H9 (cell line): ENCODE measurements at regions not wholly inside any gene's neighbourhood (a gene's known extent, or its start where the extent isn't known, plus 50 kb on each side); places are given as distances from the start of the nearest gene placed in this dataset.

Source experiments
- DNase-seq: peaks from one replicate; pipeline ENCODE4 v3.0.0-alpha.2; 2017
- H2AFZ ChIP-seq: one replicate; pipeline ENCODE4 v1.6.1; 2013; ENCODE audit warnings: mild to moderate bottlenecking, low read length, control low read depth, moderate library complexity
- H2AK5ac ChIP-seq: 2 replicates; pipeline ENCODE4 v1.6.1; 2013; ENCODE audit warnings: low read length, control low read depth, mixed read lengths; ENCODE audit not compliant: insufficient read length
- H2BK120ac ChIP-seq: one replicate; pipeline ENCODE4 v1.6.1; 2013; ENCODE audit warnings: low read depth, mild to moderate bottlenecking, low read length, control low read depth, inconsistent platforms; ENCODE audit not compliant: poor library complexity, severe bottlenecking
- H2BK12ac ChIP-seq: 2 replicates; pipeline ENCODE4 v1.6.1; 2013; ENCODE audit warnings: low read length, control low read depth, mixed read lengths, low read depth; ENCODE audit not compliant: insufficient read length
- H2BK15ac ChIP-seq: 2 replicates; pipeline ENCODE4 v1.6.1; 2013; ENCODE audit warnings: low read depth, low read length, control low read depth
- H2BK20ac ChIP-seq: one replicate; pipeline ENCODE4 v1.6.1; 2013; ENCODE audit warnings: low read depth, mild to moderate bottlenecking, low read length, control low read depth, inconsistent platforms; ENCODE audit not compliant: poor library complexity, severe bottlenecking
- H2BK5ac ChIP-seq: 2 replicates; pipeline ENCODE4 v1.6.1; 2013; ENCODE audit warnings: low read length, control low read depth, mixed read lengths; ENCODE audit not compliant: insufficient read length
- H3K14ac ChIP-seq: 2 replicates; pipeline ENCODE4 v1.6.1; 2013; ENCODE audit warnings: low read length, control low read depth; ENCODE audit not compliant: insufficient read depth
- H3K18ac ChIP-seq: 2 replicates; pipeline ENCODE4 v1.6.1; 2013; ENCODE audit warnings: low read depth, mild to moderate bottlenecking, mixed read lengths, low read length, control low read depth; ENCODE audit not compliant: insufficient read length
- H3K23ac ChIP-seq: 2 replicates; pipeline ENCODE4 v1.6.1; 2013; ENCODE audit warnings: low read length, control low read depth, mixed read lengths, low read depth; ENCODE audit not compliant: insufficient read length
- H3K23me2 ChIP-seq: 2 replicates; pipeline ENCODE4 v1.6.1; 2013; ENCODE audit warnings: low read depth, mild to moderate bottlenecking, mixed read lengths, low read length, control low read depth; ENCODE audit not compliant: insufficient read length, poor library complexity, severe bottlenecking
- H3K27ac ChIP-seq: 2 replicates; pipeline ENCODE4 v1.5.1; 2013; ENCODE audit warnings: low read length, control low read depth, mixed read lengths, low read depth; ENCODE audit not compliant: insufficient read length
- H3K27me3 ChIP-seq: 2 replicates; pipeline ENCODE4 v1.6.1; 2013; ENCODE audit warnings: low read length, control low read depth, inconsistent platforms; ENCODE audit not compliant: insufficient read depth
- H3K4ac ChIP-seq: 2 replicates; pipeline ENCODE4 v1.6.1; 2013; ENCODE audit warnings: low read depth, mild to moderate bottlenecking, control low read depth, inconsistent platforms, low read length, moderate library complexity
- H3K4me1 ChIP-seq: 2 replicates; pipeline ENCODE4 v1.6.1; 2013; ENCODE audit warnings: low read length, control low read depth, inconsistent platforms; ENCODE audit not compliant: insufficient read depth
- H3K4me2 ChIP-seq: 2 replicates; pipeline ENCODE4 v1.6.1; 2013; ENCODE audit warnings: low read length, control low read depth, mixed read lengths; ENCODE audit not compliant: insufficient read length, insufficient read depth
- H3K56ac ChIP-seq: 2 replicates; pipeline ENCODE4 v1.6.1; 2013; ENCODE audit warnings: low read depth, mild to moderate bottlenecking, mixed read lengths, low read length, control low read depth; ENCODE audit not compliant: insufficient read length
- H3K79me1 ChIP-seq: 2 replicates; pipeline ENCODE4 v1.6.1; 2013; ENCODE audit warnings: low read depth, mild to moderate bottlenecking, moderate library complexity, low read length, control low read depth, inconsistent platforms; ENCODE audit not compliant: insufficient read depth, poor library complexity, severe bottlenecking
- H3K79me2 ChIP-seq: 2 replicates; pipeline ENCODE4 v1.6.1; 2013; ENCODE audit warnings: low read length, control low read depth, inconsistent platforms; ENCODE audit not compliant: insufficient read depth
- H3K9ac ChIP-seq: 2 replicates; pipeline ENCODE4 v1.6.1; 2013; ENCODE audit warnings: low read length, control low read depth, mixed read lengths; ENCODE audit not compliant: insufficient read length; ENCODE audit errors: extremely low read depth
- H3K9me3 ChIP-seq: one replicate; pipeline ENCODE4 v1.6.1; 2013; ENCODE audit warnings: low read depth, low read length, inconsistent platforms; ENCODE audit not compliant: control insufficient read depth
- H3T11ph ChIP-seq: one replicate; pipeline ENCODE4 v1.6.1; 2013; ENCODE audit warnings: mild to moderate bottlenecking, low read length, control low read depth, inconsistent platforms
- H4K20me1 ChIP-seq: one replicate; pipeline ENCODE4 v1.6.1; 2013; ENCODE audit not compliant: control insufficient read depth, insufficient read length, insufficient read depth
- H4K5ac ChIP-seq: 2 replicates; pipeline ENCODE4 v1.6.1; 2013; ENCODE audit warnings: low read depth, mild to moderate bottlenecking, mixed read lengths, low read length, control low read depth; ENCODE audit not compliant: insufficient read length
- H4K8ac ChIP-seq: replicated peaks from 2 replicates; pipeline ENCODE4 v1.6.1; 2013; ENCODE audit warnings: low read length, control low read depth, mixed read lengths, low read depth; ENCODE audit not compliant: insufficient read length
- H4K91ac ChIP-seq: 2 replicates; pipeline ENCODE4 v1.6.1; 2013; ENCODE audit warnings: low read depth, mild to moderate bottlenecking, moderate library complexity, mixed read lengths, low read length, control low read depth; ENCODE audit not compliant: insufficient read length
- H3K27ac Mint-ChIP-seq, 3 experiments: 2 replicates in 2 of 3; 3 replicates in 1 of 3; pipeline ENCODE4 v1.8.0; 2020 to 2021; ENCODE audit warnings: mixed read lengths in 3 of 3, mild to moderate bottlenecking in 1 of 3, moderate library complexity in 1 of 3
- H3K27me3 Mint-ChIP-seq: 2 replicates; pipeline ENCODE4 v1.8.0; 2021; ENCODE audit warnings: low read depth, mild to moderate bottlenecking, moderate library complexity, mixed read lengths
- H3K36me3 Mint-ChIP-seq, 3 experiments: 2 replicates in 2 of 3; 3 replicates in 1 of 3; pipeline ENCODE4 v1.8.0; 2020 to 2021; ENCODE audit warnings: low read depth in 3 of 3, mixed read lengths in 3 of 3; ENCODE audit not compliant: insufficient read depth in 1 of 3
- H3K4me1 Mint-ChIP-seq, 2 experiments: 2 replicates each; pipeline ENCODE4 v1.8.0; 2020; ENCODE audit warnings: mixed read lengths in 2 of 2
- H3K4me3 Mint-ChIP-seq, 2 experiments: 2 replicates in 1 of 2; 3 replicates in 1 of 2; pipeline ENCODE4 v1.8.0; 2020 to 2021; ENCODE audit warnings: mild to moderate bottlenecking in 2 of 2, mixed read lengths in 2 of 2, moderate library complexity in 1 of 2
- H3K9me3 Mint-ChIP-seq, 2 experiments: 2 replicates in 1 of 2; 3 replicates in 1 of 2; pipeline ENCODE4 v1.8.0; 2020; ENCODE audit warnings: mild to moderate bottlenecking in 2 of 2, mixed read lengths in 2 of 2, moderate library complexity in 1 of 2
- WGBS: extraction: QIAGEN DNeasy Blood & Tissue Kit; methylation state at CpG from one replicate; pipeline ENCODE4 v1.1.7; 2013; ENCODE audit warnings: missing lambda C conversion rate, low lambda C conversion rate, mixed read lengths; ENCODE audit not compliant: insufficient read length; ENCODE audit errors: extremely low coverage; 5-methylcytosine and 5-hydroxymethylcytosine counted together
- TF ChIP-seq, protein P1 (sequence below): fragments of 200-600 bp; sonication (generic); conservative IDR thresholded peaks from 3 replicates; pipeline ENCODE4 v1.8.0; 2021; ENCODE audit warnings: antibody characterized with exemption, mild to moderate bottlenecking

DNA sequence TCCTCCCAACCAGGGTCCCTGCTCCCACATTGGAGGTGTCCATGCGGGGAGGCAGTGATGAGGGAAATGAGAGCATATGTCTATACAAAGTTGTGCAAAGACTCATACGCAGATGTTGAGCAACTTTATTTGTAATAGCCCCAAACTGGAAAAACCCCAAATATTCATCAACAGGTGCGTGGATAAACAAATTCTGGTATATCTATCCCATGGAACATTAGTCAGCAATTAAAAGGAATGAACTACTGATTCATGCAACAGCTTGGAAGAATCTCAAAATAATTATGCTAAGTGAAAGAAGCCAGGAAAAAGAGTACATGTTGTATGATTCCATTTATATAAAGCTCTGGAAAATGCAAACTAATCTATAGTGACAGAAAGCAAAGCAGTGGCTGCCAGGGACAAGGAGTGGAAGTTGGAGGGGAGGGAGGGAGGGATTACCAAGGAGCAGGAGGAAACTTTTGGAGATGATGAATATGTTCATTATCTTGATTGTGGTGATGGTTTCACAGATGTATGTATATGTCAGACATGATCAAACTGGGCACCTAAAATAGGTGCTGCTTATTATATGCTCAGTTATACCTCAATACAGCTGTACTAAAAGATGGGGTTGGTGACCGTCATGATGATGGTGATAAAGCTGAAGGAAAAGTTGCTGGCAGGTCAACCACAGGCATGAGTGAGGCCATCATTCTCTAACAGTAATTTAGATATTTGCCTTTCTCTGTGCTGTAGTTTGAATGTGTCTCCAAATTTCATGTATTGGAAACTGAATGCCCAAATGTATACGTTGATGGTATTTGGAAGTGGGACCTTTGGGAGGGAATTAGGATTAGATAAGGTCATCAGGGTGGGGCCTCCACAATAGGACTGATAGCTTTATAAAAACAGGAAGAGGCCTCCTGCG, 270.9 kb downstream of the CYP26B1 start:
- H3K9ac ChIP-seq = no peak overlapping the region
- Mint-ChIP-seq H3K27me3 (peaks cover 10% of the 10 kb centered on the region), H3K36me3 (no peaks in the 10 kb centered on the region; a peak in 1 of 7 replicates), H3K9me3 (no peaks in the 10 kb centered on the region), H3K4me1 (peaks cover 2 to 3% of the 10 kb centered on the region in 2 experiments; a peak in 3 of 4 replicates), H3K27ac (no peak overlapping the region; a peak in 1 of 7 replicates), H3K4me3 (no peak overlapping the region)
- WGBS = no CpG with 5 or more reads among the region's 6 CpGs
- DNase-seq = no peak
- H4K91ac ChIP-seq = no peak overlapping the region
- no peaks in the 10 kb centered on the region for H4K20me1 ChIP-seq
- no peak overlapping the region for H2BK120ac ChIP-seq
- H3K23me2 ChIP-seq = no peaks in the 10 kb centered on the region
- H3K27me3 ChIP-seq = no peaks in the 10 kb centered on the region
- no peak overlapping the region for H3K4me2 ChIP-seq
- no peaks in the 10 kb centered on the region for H3K79me2 ChIP-seq
- no peaks in the 10 kb centered on the region for H3K9me3 ChIP-seq
- TF ChIP-seq, protein P1, sequence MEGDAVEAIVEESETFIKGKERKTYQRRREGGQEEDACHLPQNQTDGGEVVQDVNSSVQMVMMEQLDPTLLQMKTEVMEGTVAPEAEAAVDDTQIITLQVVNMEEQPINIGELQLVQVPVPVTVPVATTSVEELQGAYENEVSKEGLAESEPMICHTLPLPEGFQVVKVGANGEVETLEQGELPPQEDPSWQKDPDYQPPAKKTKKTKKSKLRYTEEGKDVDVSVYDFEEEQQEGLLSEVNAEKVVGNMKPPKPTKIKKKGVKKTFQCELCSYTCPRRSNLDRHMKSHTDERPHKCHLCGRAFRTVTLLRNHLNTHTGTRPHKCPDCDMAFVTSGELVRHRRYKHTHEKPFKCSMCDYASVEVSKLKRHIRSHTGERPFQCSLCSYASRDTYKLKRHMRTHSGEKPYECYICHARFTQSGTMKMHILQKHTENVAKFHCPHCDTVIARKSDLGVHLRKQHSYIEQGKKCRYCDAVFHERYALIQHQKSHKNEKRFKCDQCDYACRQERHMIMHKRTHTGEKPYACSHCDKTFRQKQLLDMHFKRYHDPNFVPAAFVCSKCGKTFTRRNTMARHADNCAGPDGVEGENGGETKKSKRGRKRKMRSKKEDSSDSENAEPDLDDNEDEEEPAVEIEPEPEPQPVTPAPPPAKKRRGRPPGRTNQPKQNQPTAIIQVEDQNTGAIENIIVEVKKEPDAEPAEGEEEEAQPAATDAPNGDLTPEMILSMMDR = no peak
- no peaks in the 10 kb centered on the region for H3K79me1 ChIP-seq
- H3K14ac ChIP-seq = no peak overlapping the region
- no peak overlapping the region for H3T11ph ChIP-seq
- no peak overlapping the region for H2AFZ ChIP-seq
- no peak overlapping the region for H2BK15ac ChIP-seq
- no peak overlapping the region for H2BK12ac ChIP-seq
- H3K23ac ChIP-seq = no peak overlapping the region
- H3K56ac ChIP-seq = no peak overlapping the region
- no peak overlapping the region for H2BK5ac ChIP-seq
- H3K27ac ChIP-seq = no peak overlapping the region
- no peak overlapping the region for H2AK5ac ChIP-seq
- H3K4me1 ChIP-seq = peaks cover 1% of the 10 kb centered on the region; the same call in 1 of the 2 replicates
- H2BK20ac ChIP-seq = no peak overlapping the region
- no peak overlapping the region for H4K5ac ChIP-seq
- no peak overlapping the region for H4K8ac ChIP-seq
- no peak overlapping the region for H3K18ac ChIP-seq
- H3K4ac ChIP-seq = no peak overlapping the region
